Occipital lobe (tissue), 1 donor: ENCODE measurements at regions not wholly inside any gene's neighbourhood (a gene's known extent, or its start where the extent isn't known, plus 50 kb on each side); places are given as distances from the start of the nearest gene placed in this dataset.
"Not testable (repeated sequence)": the region's sequence is repeated elsewhere in the genome, so short reads cannot be mapped to it uniquely, and the experiment has no call there.

Source experiments
- DNase-seq: peaks from one replicate; lab custom pipeline; 2025; lab: John Stamatoyannopoulos, UW

DNA sequence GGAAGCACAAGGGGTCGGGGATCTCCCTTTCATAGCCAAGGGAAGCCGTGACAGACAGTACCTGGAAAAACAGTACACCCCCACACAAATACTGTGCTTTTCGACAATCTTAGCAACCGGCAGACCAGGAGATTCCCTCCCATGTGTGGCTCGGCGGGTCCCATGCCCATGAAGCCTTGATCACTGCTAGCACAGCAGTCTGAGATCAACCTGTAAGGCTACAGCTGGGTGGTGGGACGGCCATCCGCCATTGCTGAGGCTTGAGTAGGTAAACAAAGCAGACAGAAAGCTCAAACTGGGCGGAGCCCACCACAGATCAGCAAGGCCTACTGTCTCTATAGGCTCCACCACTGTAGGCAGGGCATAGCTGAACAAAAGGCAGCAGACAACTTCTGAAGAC, 180.2 kb upstream of the SOX6 start:
- DNase-seq: no peak

- DNase-seq: no peak
Measured at GRCh38 chr11:16528639-16529038, 172.3 kb upstream of the SOX6 start.

GRCh38 chr11:16527525-16528246, 171.3 kb upstream of the SOX6 start:
- no peak for DNase-seq

DNA sequence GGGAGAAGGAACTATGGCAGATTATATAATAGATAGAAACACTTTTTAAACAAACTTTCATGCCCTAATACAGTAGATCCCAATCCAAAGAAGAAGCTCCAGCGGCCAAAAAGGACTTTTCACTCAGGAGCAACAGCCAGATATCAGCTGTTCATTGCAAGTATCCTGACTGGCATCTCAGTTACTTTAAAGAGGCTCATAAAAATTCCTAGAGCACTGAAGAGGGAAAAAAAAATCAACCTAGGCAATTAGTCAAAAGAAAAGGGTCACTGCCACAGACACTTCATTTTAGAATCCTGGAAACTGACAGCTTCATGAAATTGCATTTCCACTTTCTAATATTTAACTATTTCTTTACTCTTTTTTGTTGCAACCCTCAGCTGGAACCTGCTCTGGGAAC, 170.6 kb upstream of the SOX6 start:
- no peak for DNase-seq

DNA sequence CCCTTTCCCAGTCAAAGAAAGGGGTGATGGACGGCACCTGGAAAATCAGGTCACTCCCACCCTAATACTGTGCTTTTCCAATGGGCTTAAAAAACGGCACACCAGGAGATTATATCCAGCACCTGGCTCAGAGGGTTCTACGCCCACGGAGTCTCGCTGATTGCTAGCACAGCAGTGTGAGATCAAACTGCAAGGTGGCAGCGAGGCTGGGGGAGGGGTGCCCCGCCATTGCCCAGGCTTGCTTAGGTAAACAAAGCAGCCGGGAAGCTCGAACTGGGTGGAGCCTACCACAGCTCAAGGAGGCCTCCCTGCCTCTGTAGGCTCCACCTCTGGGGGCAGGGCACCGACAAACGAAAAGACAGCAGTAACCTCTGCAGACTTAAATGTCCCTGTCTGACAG, 164.4 kb upstream of the SOX6 start:
- DNase-seq: not testable (repeated sequence)

- no peak for DNase-seq
Measured at GRCh38 chr11:16512899-16513241, 156.5 kb upstream of the SOX6 start.

DNA sequence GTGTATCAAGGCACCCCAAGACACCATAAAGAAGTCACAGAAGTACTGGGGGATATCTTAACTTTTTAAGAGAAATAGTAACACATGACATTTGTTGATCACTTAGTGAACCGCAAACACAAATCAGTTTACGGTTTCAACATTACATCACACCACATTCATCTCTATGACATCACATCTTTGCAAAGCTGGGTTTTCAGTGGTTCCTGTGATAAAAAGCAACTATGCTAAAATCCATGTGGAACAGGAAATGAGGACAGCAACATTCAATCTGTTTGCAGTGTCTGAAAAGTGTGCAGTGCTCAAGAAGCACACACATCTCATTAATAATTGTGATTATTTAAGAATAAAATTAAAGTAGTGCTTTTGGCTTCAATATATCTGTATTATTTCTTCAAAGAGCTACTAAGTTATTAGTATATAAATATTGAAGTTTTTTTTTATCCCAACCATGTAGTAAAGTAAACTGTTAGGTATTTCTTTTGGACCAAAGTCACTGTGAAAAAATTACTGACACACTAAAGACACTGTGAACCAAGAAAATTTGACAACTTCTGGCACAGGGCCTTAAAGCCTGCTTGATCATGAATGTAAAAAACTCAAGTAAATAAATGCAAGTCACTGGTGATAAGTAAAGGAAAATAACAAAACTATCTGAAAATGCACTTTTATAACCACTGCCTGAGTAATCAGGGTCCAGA, 156.0 kb upstream of the SOX6 start:
- no peak for DNase-seq

DNA sequence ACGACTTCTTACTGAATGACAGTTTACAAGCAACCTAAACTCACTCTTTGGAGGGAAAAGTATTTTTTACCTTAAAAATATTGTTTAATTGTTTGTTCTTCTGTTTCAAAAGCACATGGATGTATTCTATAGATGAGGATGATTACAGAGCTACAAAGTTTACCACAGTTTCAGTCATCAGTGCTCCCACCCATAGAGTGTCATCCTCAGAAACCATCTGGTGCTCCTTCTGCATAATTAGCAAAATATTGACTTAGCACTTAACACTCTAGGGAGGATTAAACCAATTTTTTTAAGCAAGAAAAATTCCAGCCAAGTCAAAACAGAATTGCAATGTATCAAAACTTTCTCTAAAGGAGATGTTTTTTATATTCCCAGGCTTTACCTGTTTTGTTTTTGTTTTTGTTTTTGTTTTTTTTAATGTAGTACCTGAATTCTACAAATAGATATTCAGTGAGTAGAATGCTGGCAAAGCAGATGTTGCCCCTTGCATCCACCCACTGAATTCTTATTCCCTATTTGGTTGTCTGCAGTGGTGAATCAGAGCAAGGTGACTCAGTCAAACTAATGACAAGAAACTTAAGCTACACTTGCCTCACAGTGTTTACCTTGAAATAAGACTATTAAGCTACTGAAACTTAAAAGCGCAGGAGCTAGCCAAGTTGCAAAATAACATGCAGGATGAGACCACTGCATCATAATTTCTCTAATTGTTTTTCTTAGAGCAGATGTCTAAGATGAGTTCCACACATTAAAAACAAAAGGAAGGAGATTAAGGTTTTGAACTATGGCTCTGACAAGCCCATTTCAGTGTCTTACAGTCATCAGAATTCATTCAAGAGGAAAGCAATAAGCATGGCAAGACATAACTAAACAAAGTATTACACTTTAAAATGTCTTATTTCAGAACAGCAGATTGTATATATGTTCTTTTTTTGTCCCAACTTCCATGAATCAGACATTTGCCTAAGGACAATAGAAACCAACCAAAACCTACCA, 155.1 kb upstream of the SOX6 start:
- no peak for DNase-seq

GRCh38 chr11:16505481-16505880, 149.1 kb upstream of the SOX6 start:
- DNase-seq: no peak

DNA sequence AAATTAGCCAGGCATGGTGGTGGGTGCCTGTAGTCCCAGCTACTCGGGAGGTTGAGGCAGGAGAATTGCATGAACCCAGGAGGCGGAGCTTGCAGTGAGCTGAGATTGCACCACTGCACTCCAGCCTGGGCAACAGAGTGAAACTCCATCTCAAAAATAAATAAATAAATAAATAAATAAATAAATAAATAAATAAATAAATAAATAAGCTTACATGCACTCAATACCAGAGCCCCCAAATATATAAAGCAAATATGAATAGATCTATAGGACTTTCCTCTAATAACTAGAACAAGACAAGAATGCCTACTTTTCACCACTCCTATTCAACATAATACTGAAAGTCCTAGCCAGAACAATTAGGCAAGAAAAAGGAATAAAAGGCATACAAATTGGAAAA, 147.5 kb upstream of the SOX6 start:
- DNase-seq: not testable (repeated sequence)

DNA sequence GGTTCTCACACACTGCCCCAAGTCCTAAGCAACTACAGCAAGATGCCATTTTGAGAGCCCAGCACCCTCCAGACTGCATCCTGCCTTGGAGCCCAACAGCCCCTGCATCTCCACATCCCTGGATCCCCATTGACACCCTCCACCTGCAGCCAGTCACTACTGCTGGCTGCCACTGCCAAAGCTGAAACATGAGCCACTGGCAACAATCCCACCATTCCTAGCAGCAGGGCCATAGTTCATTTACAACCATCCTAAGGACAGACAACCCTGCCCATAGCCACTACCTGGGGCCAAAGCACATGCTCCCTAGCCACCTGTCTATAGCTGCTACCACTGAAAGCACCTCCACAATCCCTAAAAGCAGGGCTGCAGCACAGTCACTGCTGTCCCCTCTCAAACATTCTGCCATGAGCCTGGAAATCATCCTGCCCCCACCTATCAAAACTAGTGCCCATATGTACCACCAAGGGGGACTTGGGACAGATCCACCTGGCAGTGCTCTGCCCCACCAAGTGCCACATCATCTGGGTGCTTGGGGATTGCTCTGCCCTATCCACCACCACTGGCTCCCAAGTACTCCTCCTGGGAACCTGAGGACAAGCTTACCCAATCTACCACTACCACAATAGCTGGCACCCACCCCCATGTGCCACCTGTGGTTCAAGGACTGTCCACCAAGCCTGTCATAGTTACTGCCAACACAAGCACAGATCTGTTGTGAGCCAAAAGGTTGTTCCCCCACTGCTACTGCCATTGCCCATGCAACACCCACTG, 138.8 kb upstream of the SOX6 start:
- no peak for DNase-seq

- DNase-seq: no peak
Measured at GRCh38 chr11:16484434-16484833, 128.1 kb upstream of the SOX6 start.

DNA sequence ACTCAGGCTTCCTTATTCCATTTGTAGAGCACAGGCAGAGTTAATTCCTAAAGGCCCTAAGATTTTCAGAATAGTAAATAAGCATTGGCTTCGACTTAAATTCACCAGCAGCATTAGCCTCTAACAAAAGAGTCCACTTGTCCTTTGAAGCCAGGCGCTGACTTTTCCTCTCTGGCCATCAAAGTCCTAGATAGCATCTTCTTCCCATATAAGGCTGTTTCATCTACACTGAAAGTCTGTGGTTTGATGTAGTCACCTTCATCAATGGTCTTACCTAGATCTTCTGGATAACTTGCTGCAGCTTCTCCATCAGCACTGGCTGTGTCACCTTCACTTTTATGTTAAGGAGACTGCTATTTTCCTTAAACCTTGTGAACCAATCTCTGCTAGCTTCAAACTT, 118.3 kb upstream of the SOX6 start:
- DNase-seq: no peak

- DNase-seq: no peak
Measured at GRCh38 chr11:16469968-16470367, 113.6 kb upstream of the SOX6 start.

DNA sequence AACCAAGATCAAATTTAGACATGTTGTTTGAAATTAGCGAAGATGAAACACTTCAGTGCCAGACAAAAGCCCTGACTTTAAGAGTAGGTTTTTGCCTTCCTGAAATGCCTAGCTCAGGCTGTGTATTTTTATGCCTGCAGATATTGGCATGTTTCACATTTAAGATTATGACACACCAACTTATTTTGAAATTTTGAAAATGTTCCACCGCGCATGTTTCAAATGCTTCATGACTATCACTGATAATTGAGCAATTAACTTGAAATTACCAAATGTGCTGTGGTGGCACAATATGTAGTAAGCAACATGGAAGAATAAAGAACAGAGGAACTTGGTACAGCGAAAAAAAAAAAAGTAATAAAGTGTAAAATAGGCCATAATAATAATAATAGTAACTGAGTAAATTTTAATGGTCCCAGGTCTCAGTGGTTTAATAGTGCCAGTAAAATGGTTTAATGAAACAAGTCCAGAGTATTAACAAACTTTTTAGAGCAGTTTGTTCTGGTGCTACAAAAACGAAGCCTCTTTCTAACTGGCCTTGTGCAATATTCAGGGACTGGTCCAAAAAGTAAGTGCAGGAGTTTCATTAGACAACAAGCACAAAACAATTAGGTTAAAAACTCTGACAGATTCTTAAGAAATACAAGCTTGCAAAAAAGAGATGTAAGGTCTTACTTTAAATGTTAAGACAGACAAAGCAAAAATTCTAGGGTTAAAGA, 112.5 kb upstream of the SOX6 start:
- DNase-seq: no peak

- no peak for DNase-seq
Measured at GRCh38 chr11:16460508-16460907, 104.2 kb upstream of the SOX6 start.

DNA sequence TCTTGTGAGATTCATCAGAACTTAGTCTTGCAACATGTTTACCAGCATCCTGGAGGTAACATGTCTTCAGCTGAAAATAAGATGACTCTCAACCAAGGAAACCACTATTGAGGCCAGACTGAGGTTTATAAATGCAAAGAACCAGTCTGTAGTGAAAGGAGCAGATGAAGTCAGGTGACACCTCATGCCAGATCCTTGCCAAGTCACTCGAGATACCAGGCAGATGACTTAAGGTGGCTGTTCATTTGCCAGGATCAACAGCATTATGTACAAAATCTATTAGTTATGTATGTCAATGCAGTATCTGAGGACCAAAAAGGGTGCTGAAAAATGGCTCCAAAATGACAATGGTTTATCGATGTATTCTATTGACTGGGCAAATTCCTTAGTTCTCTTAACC, 100.0 kb upstream of the SOX6 start:
- DNase-seq: no peak

DNA sequence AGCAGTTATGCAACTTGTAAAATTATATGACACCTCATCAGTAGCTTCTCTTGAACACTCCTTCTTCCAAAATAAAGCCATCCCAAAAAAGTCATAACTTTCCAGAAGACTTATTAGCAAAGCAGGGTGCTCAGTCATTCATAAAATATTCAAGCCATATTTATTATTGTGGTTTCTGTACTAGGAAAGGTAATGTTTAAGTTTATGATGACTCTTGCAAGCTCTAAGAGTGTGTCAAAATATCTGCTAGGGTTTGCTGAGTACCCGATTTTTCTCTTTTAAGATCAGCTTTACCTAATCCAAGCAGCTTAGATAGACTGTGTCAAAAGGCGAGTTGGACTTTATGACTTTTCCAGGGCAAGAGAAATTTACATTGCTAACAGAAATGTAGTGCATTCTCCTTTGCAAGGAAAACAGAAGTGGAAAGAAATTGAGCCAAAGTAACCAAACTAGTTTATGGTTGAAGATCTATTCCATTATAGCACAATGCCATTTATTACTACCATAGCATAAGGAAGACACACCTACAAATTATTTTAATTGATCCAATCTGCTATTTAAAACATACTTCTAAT, 98.0 kb upstream of the SOX6 start:
- DNase-seq: no peak

DNA sequence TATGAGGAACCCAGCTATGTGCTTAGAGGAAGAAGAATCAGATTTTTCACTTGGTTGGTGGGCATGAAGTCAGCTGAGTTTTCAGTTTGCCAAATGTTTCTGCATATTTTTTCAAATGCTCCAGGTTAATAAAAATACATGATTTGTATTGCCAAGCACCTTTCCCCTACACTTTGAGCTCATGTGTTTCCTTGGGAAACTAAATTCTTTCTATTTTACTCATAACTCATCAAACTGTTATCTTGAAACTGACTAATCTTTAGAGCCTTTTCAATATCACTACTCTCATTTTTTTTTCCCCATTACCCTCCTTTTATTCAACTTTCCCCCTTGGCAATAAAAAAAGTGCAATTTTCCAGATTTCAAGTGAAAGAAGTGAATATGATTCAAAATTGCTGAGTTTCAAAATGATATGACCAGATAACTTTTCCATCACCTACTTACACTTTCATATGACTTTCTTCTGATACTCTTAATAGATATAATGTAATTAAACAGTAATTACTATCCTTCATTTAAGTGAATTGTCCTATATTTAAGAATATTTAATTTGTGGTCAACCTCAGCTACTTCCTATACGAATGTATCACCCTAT, 91.9 kb upstream of the SOX6 start:
- no peak for DNase-seq

- no peak for DNase-seq
Measured at GRCh38 chr11:16441461-16441860, 85.1 kb upstream of the SOX6 start.
